GM21526 (cell line): ENCODE measurements at regions not wholly inside any gene's neighbourhood (a gene's known extent, or its start where the extent isn't known, plus 50 kb on each side); places are given as distances from the start of the nearest gene placed in this dataset.

Source experiments
- ATAC-seq: cut with Tn5 transposase; IDR thresholded peaks from one replicate; pipeline ENCODE4 v1.9.1; 2021; ENCODE audit warnings: moderate library complexity; ENCODE audit not compliant: unreplicated experiment, low FRiP score

DNA sequence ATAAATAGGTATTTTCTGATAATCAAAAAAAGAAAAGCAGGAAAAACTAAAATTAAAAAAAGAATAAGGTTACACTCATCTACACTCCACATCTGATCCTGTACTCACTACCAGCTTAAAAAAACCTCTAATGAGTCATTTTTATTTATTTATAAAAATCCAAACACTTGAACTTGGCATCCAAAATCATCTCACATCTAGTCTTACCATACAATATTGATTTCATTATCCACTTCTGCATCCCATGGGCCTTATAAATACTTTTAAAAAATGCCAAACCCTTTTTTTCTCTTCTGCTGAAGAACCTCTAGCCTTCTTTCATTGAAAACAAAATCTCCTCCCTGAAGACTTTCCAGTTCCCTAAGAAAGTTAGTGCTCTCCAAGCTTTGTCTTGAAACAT is 109.7 kb downstream of the TMTC3 start:
- no peak for ATAC-seq

DNA sequence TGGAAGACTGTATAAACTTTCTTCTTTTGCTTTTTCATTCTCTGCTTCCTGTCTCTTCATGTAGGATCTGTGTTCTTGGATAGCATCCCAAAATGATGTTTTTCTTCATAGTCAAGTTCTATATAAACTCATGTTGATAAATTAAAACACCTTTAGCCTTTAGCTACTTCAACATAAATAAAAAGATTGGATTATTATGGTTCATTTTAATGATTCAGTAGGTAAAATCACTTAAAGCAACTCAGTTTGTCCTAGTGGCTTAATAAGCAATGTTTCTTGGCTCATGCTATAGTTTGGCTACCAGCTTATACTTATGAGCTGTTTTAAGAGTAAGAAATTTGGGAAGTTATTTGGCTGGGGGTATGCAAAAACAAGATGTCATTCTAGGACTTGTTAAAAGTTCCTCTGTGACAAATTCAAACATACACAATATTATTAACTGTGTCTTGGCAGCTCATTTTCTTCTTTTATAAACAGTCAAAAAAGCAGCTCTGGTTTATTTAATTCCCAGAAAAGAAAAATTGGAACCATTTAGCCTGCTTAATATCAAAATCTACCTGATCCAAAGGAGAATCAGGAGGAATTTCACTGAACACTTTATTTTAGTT is 111.4 kb downstream of the TMTC3 start:
- ATAC-seq: no peak

DNA sequence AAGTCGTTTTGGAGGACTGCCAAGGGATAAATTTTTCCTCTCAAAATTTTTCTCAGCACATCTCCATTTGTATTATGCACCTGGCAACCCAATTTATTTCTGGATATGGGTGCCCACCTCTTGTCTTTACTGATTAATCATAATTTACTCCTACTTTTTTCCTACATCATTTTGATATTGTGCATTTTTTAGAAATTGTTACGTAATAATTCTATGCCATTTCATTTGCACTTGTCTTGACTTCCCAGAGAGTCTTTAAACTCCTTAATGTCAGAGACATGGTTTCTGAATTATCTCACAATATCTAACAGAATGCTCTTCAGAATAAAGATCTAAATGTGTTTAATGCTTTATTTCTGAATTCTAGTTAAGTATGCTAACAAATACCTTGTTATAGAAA is 113.1 kb downstream of the TMTC3 start:
- ATAC-seq: no peak

DNA sequence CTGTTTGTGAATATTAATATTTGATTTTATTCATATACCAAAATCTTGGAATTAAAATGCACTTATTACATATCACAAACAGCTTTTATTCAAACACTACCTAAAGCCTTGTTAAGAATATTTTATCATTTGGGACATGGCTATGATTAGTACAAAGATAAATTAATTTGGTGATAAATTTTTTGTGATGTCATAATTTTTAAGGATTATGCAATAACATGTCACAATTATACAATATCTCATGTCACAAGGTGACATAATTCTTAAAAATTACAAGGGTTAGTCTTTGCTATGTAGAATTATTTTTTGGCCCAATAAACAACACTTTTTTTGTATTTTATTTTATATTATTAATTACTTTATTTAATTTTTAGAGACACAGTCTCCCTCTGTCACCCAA is 113.7 kb downstream of the TMTC3 start:
- no peak for ATAC-seq

DNA sequence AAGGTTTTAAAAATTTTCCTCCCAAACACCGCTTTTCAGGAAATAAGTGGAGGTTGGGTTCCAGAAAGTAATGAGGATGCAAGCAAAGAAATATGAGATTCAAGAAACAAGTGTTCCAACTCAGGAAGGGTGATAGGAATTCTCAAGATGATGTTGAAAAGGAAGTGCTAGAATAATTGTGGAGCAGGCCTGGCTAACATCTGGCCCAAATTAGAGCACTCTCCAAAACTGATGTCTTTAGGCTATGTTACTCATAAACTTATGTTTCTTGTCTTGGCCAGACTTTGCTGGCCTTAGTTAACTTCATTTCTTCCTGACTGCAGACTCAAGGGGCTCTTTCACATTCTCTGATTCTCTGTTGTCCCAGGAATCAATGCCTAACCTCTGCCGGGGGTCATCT is 116.3 kb downstream of the TMTC3 start:
- ATAC-seq: no peak

DNA sequence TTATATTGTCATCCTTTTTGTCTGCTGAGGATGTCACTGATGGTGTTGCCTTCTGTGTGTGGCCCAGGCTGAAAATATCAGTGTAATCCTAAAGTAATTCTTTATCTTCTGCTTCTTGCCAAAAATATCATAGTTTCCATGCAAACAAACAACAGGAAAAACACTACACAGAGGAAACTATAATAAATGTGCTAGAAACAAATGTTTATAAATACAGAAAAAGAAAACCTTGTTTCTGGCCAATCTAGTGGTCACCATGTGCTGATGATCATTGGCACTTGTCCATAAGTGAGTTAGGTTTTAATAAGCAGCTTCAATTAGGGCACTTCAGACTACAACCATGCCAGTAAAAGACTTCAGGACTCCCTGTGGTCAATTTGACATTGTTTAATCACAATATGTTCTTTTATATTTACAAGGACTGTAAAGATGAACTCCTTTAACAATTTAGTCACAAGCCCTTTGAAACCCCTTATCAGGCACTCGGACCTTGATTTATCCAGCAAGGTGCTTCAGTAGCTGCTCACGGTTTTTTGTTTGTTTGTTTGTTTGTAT is 124.8 kb downstream of the TMTC3 start:
- ATAC-seq: no peak

DNA sequence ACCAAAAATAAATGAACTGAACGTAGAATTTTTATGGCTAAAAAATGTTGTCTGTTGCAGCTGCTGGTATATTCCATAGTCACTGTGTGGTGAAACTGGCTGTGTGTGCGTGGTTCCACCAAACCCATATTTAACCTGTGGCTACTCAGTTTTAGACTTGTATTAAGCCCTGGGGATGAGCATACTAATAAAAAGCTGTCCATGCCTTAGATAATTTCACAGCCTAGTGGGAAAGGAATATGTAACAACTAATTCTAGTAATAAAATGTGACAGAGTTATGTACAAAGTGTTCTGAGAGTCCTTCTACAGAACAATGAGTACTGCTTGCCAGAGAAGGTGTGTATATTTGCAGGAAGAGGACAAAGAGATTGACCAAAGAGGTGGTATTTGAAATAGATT is 125.5 kb downstream of the TMTC3 start:
- no peak for ATAC-seq

DNA sequence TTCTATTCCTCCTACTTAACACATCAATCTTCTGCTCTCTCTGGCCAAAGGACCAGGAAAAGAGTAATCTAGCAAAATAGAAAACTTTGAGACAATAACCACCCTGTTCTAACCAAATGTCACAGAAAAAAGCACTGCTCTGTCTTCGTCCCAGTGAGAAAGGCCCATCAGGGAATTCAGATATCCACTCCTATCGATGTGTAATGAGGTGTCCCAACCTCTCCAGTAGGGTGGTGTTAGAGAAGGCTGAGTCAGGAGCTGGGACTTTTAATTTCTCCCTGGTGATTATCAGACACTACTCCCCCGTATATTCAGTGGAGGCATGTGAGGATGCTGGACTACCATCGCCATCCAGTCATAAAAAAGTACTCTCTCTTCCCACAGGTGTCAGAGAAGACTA is 130.3 kb downstream of the TMTC3 start:
- no peak for ATAC-seq

DNA sequence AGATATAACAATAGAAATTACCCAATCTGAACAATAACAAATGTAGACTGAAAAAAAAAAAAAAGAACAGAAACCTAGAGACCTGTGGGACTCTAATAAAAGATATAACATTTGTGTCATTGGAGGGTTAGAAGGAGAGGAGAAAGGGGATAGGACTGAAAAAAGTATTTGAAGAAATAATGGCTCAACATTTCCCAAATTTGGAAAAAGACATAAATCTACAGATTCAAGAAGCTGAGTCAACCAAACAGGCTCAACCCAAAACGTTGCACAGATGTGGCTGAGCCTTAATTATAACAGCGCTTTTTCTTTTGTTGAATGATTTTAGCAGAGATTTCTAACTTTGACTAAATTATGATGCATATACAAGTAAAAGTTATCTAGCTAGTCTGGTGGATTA is 131.3 kb downstream of the TMTC3 start:
- ATAC-seq: no peak

DNA sequence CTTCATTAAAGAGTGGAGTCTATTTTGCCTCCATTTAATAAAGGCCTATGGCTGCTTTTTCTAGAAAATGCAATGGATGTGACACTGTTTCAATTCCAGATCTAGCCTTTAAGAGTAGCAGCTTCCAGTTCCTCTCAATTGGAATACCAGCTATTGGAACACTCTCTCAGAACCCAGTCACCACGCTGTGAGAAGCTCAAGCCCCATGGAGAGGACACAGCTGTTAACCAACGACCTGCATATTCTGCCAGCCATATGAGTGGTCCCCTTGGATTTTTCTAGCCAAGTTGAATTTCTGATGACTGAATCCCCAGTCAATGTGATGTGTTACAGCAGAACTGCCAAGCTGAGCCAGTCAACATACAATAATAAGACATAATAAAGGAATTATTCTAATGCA is 131.8 kb downstream of the TMTC3 start:
- no peak for ATAC-seq

DNA sequence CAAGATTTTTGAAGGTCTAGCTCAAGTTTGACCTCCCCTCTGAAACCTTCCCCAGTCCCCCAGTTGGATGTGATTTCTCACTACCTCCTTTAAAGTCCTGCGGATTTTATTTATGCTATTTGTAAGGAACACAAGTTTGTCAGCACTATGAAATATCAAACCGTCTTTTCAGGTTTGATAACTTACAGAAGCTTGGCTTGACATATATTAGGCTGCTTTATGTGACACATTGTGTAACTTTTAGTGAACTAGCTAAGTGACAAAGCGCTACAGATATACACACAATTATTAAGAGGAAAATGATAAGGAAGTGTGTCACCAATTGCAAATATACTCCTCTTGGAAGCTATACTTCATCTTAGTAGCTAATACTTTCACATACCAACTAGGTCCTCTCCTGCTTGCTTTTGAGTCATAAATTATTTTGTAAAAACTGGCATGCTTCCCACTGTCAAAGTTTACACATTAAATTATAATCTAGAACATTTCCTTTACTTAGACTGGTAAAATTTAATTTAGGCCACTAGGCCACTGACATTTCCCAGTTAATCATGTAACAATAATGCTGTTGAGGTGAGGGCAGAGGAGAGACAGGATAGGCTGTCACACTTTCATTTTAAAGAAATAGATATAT is 149.5 kb downstream of the TMTC3 start:
- ATAC-seq: no peak

DNA sequence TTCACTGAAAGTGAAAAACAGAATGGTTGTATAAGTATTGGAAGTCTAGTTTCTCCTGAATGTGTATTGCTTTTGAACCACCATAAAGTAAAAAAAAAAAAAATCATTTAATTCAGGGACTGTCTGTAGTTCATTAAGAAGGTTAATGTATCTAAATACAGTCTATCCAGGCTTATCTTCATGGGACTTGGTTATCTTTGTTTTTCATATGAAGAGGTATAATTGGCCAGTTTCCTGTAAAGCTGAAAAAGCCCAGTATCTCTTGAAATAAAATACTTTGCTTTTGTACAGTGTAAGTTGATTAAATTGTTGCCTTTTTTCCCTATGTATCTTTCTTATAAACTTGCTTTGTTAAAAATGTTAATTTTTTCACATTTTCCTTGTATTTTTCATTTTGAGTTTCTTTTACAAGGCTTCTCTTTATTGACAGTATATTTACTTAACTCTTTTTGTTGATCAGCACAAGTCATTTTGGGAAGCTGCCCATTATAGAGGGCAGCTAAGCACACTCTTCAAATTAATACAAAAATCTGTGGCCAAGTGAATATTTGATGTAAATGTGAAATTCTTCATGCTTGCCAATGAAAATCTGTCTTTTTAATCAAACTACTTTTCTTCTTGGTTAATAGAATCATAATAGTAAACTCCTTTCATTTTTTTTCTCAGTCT is 156.0 kb downstream of the TMTC3 start:
- no peak for ATAC-seq

DNA sequence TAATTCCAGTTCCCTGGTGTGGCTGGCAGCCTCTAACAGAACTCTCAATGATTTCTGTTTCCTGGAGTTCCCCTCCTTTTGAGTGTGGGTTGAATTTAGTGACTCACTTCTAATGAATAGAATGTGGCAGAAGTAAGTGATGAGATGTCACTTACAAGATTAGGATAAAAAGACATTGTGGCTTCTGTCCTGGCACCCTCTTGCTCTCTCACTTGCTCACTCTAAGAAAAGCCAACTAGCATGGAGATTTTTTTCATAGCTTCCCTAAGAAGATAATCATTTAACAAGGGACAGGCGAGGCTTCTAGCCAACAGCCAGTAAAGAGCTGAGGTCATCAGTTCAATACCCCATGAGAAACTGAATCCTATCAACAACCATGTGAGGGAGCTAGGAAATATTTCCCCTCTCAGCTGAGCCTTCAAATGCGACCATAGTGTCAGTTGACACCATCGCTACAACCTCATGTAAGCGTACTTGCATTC is 156.7 kb downstream of the TMTC3 start:
- no peak for ATAC-seq

DNA sequence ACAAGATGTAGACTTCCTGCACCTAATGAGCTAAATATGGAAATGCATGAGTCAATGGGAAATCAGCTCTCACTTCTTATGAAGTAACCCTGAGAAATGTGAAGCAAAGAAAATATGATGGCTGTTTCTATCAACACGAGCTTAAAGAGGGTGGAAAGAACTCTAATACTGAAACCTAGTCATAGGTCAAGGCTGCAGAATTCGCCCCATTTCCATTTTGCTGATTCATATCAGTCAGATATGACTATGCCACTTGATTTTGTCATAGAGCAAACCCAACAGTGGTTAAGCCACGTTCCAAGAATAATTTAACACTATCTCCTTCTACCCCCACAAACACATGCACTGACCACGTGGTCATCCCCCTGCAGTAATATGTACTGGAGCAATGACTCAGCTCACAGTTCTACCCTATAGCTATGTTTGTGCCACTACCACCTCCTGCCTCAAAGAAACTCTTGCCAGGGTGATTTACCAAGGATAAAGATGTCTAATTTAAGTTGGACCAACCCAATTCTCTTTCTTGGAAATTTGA is 157.5 kb downstream of the TMTC3 start:
- ATAC-seq: peak; percentile 93

DNA sequence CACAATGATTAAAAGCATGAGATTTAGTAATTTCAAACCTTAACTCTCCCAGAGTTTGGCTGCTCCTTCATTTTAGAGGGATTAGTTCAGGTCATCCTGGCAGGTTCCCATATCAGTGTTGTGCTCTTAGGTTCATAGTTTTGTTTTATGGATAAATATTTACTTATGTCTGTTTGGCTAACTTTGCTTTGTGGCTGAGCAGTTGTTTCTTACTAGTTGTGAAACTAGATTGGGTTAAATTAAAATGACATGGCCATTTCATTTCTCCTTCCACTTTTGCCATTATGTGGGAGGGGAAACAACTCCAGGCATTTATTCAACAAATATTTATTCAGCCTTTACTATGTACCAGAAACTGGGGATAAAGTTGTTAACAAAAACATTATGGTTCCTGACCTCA is 158.8 kb downstream of the TMTC3 start:
- no peak for ATAC-seq

DNA sequence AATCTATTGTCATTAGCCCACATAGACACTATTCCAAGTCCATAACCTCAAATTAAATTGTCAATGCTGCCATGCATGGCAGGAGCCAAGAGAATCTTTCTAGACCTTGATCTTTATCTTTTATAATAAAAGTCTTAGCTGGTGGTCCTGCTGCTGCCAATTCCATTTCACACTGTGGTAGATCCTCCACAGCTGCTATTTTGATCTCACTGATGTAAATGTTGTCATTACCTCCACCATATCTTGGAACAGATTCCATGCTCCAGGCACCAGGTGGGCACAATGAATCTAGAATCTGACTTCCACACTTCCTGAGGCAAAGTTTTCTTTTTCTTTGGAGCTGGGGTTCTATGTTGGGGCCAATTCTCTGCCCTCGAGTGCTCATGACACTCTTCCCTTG is 161.2 kb downstream of the TMTC3 start:
- ATAC-seq: no peak

DNA sequence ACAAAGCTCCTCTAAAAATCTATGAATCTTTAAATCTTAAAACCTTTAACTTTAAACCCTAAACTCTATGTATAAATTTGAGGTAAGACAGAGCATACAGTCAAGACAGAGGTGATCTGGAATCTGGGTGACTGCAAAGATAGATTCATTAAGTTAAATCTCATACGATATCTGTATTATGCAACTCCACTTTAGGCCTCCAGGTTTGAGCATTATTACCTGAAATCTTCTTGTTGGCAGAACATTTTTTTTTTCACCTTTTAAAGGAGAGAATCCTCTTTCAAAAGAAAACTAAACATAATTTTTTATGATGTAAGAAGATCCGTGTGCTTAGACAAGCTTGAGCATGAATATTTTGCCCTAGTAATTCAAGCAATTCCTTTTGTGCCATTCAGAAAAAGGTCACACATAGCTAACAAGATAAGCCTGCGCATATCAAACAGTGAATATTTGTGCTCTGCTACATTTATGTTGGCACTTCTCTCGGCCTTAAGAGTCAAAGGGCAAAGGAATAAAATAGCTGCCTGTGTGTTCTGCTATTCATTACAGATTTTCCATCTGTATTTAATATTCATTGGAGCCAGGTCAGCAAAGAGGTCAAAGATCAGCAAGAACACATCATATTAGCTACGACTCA is 163.3 kb downstream of the TMTC3 start:
- no peak for ATAC-seq

DNA sequence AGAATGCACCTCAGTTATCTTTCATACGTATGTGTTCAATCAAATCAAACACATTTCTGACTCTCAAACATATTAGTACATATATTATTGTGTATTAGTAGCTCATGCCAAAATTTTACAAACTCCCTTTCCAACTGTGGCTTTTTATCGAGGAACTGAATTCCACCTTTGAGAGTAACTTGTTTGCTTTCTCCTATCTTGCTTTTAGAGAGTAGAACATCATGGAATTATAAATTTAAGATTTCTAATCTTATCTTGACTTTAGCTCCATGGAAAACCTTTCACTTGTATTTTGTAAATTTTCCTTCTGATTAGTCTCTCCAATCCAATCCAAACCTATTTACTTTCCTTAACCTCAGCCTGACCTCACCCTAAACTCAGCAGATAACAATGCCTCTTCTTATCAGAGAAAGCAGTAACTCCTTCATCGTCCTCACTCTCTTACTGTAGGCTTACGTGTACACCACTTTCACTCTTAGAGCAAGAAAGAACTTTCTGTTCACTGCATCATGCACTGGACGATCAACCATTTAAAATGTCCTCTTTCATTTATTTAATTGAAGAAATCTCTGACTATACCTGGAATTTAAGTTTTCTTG is 164.5 kb downstream of the TMTC3 start:
- ATAC-seq: no peak

DNA sequence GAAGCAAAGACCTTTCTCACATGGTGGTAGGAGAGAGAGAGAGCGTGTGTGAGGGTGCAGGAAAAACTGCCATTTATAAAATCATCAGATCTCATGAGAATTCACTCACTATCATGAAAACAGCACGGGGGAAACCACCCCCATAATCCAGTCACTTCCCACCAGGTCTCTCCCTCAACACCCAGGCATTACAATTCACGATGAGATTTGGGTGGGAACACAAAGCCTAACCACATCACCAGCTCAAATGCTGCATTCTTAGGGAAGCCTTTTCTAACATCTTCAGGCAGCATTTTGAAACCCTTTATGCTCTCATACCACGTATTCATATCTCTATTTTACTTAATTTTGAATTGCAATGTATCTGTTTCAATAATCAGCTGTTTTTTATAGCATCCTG is 165.9 kb downstream of the TMTC3 start:
- ATAC-seq: no peak

DNA sequence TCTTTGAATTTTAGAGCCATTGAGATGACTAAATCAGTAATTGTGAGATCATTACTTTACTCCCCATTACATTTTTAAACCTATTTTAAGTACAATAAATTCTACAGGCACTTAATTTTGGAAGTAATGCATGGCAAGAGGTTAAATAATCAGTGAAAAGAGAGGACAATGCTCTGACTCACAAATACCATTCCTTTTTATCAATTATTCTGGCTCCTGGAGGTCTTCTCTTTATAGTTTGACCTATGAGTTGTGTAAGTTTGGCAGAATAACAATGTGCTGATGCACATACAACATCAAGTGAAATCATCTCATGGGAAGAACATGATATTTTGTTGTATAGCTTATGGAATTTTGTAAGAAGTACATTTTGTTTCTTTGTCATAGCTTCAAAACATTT is 166.7 kb downstream of the TMTC3 start:
- ATAC-seq: no peak

DNA sequence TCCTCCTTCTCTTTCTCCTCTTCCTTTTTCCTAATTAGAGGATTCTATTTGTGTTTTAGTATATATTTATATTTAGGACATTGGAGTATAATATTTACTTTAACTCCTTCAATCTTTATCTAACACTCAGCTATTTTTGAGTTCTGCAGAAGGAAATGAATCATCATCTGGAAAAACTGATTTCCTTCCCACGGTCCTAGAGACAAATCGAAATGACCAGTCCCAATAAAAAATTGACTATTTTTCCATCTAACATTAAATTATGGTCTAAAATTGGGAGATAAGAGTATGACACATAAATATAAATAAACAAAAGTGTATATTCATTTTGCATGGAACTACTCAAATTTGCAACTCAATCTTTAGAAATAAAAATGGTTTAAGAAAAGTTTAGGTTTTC is 167.4 kb downstream of the TMTC3 start:
- no peak for ATAC-seq
